ENCODE measurements at regions not wholly inside any gene's neighbourhood (a gene's known extent, or its start where the extent isn't known, plus 50 kb on each side); places are given as distances from the start of the nearest gene placed in this dataset.
"Not testable (repeated sequence)": the region's sequence is repeated elsewhere in the genome, so short reads cannot be mapped to it uniquely, and the experiment has no call there.

DNA sequence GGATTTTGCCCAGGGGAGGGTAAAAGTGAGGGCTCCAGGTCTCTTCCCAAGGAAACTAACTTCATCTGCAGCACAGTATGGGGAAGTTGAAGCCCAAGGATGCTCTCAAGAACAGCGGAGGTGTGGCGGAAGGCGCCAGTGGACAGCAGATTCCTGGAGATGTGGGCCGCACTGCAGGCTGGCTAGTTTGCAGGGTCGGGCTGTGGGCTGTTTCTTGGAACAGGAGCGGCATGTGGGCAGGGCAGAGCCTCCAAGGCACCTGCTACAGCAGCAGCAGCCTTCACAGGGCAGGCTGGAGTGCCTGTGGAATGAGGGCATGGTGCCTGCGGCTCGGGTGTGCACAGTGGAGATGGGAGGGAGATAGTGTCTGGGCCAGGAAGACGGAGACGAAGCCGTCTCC lies 100.0 kb upstream of the SFSWAP start:
- DNase-seq, result no peak

- DNase-seq, result no peak
Measured at GRCh38 chr12:131611416-131612091, 99.3 kb upstream of the SFSWAP start.

DNA sequence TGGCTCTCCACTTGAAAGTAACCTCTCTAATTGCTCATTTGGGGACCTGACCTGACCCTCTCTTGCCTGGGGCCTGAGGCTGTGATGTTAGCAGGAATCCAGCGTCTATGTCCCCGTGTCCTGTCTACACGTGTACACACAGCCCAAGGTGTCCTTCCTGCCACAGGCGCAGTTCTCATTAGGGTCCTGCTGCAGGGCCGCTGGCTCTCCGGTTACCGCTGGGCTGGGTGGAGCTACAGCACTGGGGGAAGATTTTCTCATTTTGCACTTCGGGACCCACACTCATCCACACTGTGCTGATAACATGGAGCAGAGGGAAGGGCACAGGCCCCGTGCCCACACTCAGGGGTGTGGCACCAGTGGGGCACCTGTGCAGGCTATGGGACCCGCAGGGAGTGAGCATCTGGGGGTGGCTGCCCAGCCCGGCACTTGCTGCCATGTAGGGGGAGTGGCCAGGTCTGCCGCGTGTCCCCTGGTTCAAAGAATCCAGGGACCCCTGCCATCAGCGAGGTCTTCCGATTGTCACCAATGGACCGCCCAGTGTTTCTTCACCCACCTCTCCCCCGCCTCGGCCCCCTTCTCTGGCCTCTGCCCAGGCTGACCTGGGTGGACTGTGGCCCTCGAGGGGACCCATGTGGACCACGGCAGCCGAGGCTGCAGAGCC lies 98.7 kb upstream of the SFSWAP start:
- DNase-seq, result no peak

GRCh38 chr12:131613186-131613585 lies 97.7 kb upstream of the SFSWAP start:
- DNase-seq, result no peak

- no peak for DNase-seq
Measured at GRCh38 chr12:131613678-131614077, 97.2 kb upstream of the SFSWAP start.

DNA sequence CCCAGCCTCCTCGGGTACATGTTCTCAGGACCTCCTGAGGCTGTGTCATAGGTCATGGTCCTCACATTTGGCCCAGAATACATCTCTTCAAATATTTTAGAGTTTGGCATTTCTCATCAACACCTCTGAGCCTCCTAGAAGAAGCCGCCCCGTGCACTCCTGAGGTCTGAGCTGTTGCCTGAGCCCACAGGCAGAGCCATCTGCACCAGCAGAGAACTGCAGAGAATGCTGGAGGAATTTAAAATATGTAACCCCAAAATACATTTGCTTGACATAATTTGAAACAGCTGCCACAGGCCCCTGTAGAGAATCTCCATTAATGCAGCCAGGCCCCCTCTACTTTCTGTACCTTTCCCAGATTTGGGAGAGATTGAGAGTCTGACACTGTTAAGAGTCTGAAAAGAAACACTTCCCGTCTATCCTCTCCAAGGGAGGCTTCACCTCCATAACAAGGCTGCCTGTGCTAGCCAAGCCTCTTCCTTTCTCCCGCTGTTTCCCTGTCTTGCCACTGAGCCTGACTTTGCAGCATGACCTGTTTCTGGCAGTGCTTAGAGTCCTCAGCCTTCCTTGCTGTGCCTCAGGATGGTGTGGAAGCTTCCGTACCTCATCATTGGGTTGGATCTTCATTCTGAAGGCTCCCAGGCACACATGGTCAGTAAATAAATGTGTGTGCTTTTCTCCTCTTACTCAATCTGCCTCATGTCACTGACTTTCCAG lies 95.4 kb upstream of the SFSWAP start:
- no peak for DNase-seq

DNA sequence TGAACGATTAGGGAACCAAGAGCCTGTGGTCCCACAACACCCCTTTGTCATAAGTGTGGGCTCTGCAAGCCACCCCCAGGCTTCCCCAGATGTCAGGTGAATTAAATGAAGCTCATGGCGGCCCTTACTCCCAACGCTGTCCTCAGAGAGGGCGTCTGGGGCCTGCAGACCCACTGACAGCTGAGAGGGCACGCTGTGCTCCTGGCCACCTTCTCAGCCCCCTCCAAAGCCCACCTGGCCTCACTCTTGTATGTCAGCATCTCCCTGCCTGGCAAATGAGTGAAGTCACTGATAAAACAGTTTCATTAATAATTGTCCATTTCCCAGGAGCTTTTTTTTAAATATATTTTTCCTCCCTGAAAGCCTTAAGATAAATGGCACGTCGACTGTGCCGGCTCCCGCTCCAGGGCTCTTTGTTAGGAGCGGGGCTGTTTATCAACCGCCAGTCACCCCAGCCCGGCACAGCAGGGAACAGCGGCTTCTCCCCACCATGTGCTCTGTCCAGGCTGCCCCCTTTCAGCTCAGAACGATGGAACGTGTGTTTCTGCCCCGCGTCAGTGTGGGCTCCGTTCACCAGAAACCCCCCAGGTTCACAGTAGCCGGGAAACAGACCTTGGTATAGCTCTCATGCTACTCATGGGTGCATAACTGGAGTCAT lies 94.7 kb upstream of the SFSWAP start:
- DNase-seq, result no peak

DNA sequence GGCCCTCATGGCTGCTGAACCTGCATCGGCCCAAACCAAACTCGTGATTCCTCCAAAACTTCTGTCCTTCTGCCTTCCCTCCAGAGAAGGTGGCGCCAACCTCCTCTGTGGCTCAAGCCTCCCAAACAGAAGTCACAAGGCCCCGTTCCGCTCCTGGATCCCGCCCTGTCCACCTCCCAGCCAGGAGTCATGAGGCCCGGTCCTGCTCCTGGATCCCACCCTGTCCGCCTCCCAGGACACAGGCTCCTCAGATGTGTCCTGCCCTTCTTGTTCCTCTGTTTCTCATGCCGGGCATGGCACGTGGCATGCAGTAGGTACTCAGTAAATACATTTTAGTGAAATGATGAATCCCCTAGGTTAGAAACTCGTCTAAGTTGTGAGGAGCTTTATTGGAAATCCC lies 94.2 kb upstream of the SFSWAP start:
- no peak for DNase-seq

GRCh38 chr12:131617179-131617578 lies 93.7 kb upstream of the SFSWAP start:
- no peak for DNase-seq

DNA sequence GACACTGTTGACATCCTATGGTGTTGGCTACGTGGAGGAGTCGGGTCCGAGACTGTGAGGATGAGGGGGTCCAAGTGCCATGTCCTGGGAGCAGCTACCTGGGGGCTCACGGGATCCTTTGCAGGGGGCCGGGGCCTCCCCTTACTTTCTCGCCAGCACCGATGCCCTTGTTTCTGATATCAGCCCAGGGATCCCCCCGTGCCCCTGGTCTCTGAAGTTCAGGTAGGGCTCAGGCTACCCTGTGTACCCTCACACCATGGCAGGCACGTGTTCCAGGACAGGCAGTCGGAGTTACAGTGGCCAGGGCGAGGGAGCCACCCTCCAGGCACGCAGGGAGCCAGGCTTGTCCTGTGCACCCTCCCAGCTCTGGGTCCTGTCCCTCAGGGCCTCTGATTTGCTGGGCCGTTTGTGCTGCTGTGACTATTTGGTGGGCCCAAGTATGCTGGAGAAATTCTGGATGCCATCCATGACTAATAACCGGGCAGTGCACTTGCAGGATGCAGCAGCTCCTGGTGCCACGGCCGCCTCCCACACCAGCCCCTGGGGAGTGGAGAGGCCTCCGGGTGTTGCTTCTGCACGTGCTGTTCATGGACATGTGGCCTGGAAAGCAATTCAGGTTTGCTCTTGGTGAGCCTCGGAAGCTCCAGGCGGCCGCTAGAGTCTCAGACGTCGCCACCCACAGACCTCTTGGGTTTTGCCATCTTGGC lies 93.1 kb upstream of the SFSWAP start:
- no peak for DNase-seq

GRCh38 chr12:131618303-131618658 lies 92.6 kb upstream of the SFSWAP start:
- no peak for DNase-seq

DNA sequence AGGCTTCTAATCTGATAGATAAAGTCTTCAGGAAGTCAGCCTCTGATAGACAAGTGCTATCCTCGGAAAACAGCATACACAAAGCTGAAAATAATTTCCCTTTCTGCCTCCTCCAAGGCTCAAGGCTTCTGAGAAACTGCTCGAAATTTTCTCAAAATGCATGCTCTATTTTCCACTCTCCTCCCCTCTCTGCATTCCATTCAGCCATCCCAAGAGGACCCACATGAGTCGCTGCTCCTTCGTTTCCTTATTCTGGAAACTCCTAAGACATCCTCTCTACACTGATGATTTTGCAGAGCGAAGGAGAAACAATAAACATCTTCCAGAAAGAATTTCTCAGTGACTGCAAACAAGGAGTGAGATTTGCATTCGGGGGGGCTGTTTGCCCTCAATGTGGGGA lies 92.2 kb upstream of the SFSWAP start:
- DNase-seq, result no peak

- no peak for DNase-seq
Measured at GRCh38 chr12:131619106-131619642, 91.7 kb upstream of the SFSWAP start.

DNA sequence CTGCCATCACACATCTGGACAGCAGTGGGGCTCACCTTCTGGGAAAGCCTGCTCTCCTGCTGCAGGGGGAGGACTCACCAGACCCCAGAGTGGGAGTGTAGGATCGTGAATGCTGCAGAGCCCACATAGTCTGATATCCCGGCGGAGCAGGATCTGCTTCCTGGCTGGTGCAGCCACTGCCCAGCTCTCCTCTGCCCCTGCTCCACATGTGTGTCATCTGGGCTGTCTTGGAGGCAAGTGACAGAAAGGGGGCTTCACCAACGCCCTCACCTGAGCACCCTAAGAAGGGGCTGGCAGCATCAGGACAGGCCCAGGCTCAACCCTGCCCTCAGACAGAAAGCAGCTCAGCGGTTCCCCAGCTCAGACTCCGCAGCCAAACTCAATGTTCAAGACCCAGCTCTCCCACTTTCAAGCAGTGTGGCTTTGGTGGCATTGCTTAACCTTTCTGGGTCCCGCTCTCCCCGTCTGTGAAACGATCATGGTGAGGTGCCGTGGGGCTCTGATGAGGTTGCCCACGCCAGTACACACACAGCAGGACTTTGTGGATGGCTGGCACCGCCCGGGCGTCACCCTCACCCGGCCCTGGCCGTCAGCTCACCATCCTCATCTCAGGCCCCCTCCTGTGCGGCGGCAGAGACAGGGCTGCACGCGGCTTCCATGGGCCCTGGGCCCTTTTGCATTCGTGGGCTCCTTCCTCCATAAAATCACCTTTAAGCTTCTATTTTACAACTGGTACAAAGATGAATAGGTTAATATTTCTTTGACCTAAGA lies 91.0 kb upstream of the SFSWAP start:
- no peak for DNase-seq

DNA sequence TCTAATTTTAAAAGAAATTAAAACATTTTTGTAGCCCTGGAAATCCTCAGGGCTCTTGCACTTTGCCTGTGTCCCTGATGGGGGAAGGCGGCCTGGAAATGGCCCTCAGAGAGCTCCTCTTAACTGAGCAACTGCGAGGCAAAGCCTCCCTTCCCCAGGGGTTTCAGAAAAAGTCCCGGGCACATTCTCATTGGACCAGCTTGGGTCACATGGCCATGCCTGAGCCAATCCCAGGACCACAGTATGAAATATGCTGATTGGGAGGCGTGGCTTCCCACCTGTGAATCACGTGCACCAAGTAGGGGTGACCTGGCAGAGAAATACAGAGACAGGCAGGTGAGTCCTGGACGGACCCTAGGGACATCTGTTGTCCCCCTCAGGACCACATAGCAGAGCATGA lies 90.4 kb upstream of the SFSWAP start:
- DNase-seq, result no peak

GRCh38 chr12:131620946-131621681 lies 89.8 kb upstream of the SFSWAP start:
- no peak for DNase-seq

GRCh38 chr12:131621701-131622421 lies 89.0 kb upstream of the SFSWAP start:
- no peak for DNase-seq

- DNase-seq, result no peak
Measured at GRCh38 chr12:131622422-131622955, 88.4 kb upstream of the SFSWAP start.

DNA sequence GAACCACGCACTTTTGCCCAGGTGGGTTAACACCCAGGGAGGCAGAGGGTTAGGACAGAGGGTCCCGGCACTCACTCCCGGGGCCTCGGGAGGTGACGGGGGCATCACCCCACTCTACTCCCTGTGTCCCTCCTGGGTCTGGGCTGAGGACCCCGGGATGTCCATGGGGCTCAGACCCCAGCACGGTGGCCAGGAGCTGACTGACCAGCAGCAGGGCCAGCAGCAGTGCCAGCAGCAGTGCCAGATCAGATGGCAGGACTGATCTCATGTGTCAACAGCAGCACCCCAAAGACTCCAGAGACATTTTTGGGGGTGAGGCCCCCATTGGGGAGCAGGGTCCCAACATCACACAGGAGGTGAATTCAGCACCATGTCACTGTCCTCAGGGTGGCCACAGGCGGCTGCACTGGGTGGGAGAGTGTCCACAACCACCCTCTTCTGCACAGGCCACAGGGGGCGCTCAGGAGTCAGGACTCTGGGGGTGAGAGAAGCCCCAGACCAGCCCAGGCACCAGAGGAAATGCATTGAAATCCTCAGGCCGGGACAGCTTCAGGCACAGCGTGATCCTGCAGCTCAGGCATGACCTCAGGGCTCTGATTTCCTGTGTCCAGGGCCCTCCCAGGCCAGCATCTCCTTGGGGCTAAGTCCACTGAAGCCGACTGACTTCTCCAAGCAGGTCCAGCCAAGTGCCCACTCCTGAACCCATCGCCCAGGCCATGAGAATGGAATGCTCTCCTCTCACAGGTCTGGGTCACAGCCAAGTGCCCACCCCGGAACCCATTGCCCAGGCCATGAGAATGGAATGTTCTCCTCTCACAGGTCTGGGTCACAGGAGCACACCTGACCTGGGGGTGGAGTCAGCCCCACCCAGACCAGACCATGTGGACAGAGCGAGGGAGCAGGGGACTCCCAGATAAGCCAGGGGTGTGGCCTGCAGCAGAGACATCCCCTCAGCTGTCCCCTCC lies 87.2 kb upstream of the SFSWAP start:
- not testable (repeated sequence) for DNase-seq

Measured in CD4-positive, alpha-beta T cell treated with Interleukin-21 for 1 hour (primary cell).